HEK293T (cell line): ENCODE measurements at regions not wholly inside any gene's neighbourhood (a gene's known extent, or its start where the extent isn't known, plus 50 kb on each side); places are given as distances from the start of the nearest gene placed in this dataset.

Experiments used
- CTCF ChIA-PET: fragments of 350-600 bp; formaldehyde crosslinking; extraction: SDS; loops from one replicate; lab custom pipeline; 2021; ENCODE audit warnings: antibody characterized with exemption, inconsistent platforms; lab: Yijun Ruan, JAX
- POLR2A ChIA-PET: fragments of 350-600 bp; formaldehyde crosslinking; extraction: SDS; loops from one replicate; lab custom pipeline; 2020; ENCODE audit warnings: antibody characterized with exemption, inconsistent platforms; lab: Yijun Ruan, JAX
- DNase-seq: peaks from one replicate; pipeline ENCODE4 v3.0.0; 2012; ENCODE audit warnings: mixed read lengths; ENCODE audit errors: extremely low spot score
- ARNT ChIP-seq: fragments of 450-650 bp; IDR thresholded peaks from 2 replicates; pipeline ENCODE4 v1.6.1; 2017; ENCODE audit warnings: mild to moderate bottlenecking
- BHLHE40 ChIP-seq: fragments of 450-650 bp; IDR thresholded peaks from 2 replicates; pipeline ENCODE4 v1.6.1; 2016; ENCODE audit warnings: mild to moderate bottlenecking, moderate library complexity, borderline replicate concordance
- CTBP1 ChIP-seq: fragments of 450-650 bp; IDR thresholded peaks from 2 replicates; pipeline ENCODE4 v1.6.1; 2016; ENCODE audit warnings: borderline replicate concordance
- ELF4 ChIP-seq: fragments of 450-650 bp; IDR thresholded peaks from 2 replicates; pipeline ENCODE4 v1.6.1; 2017; ENCODE audit warnings: antibody characterized with exemption
- FOXA1 ChIP-seq: fragments of 450-650 bp; IDR thresholded peaks from 2 replicates; pipeline ENCODE4 v1.6.1; 2016; ENCODE audit warnings: mild to moderate bottlenecking
- FOXK2 ChIP-seq: fragments of 450-650 bp; IDR thresholded peaks from 2 replicates; pipeline ENCODE4 v1.6.1; 2016; ENCODE audit warnings: mild to moderate bottlenecking
- FOXM1 ChIP-seq: fragments of 450-650 bp; IDR thresholded peaks from 2 replicates; pipeline ENCODE4 v1.6.1; 2017; ENCODE audit warnings: mild to moderate bottlenecking, borderline replicate concordance
- HDGF ChIP-seq: fragments of 450-650 bp; IDR thresholded peaks from 2 replicates; pipeline ENCODE4 v1.6.1; 2017; ENCODE audit warnings: antibody characterized with exemption, borderline replicate concordance
- L3MBTL2 ChIP-seq: fragments of 450-650 bp; conservative IDR thresholded peaks from 2 replicates; pipeline ENCODE4 v1.6.1; 2016; ENCODE audit warnings: mild to moderate bottlenecking
- LEF1 ChIP-seq: fragments of 450-650 bp; IDR thresholded peaks from 2 replicates; pipeline ENCODE4 v1.6.1; 2017; ENCODE audit warnings: mild to moderate bottlenecking, borderline replicate concordance
- NFRKB ChIP-seq: fragments of 450-650 bp; IDR thresholded peaks from 2 replicates; pipeline ENCODE4 v1.6.1; 2016; ENCODE audit warnings: mild to moderate bottlenecking, moderate library complexity
- SP1 ChIP-seq: fragments of 450-650 bp; IDR thresholded peaks from 2 replicates; pipeline ENCODE4 v1.6.1; 2017
- SUZ12 ChIP-seq: fragments of 450-650 bp; IDR thresholded peaks from 2 replicates; pipeline ENCODE4 v1.6.1; 2016; ENCODE audit warnings: mild to moderate bottlenecking
- TARDBP ChIP-seq: fragments of 450-650 bp; IDR thresholded peaks from 2 replicates; pipeline ENCODE4 v1.6.1; 2016
- ZNF384 ChIP-seq: fragments of 450-650 bp; IDR thresholded peaks from 2 replicates; pipeline ENCODE4 v1.6.1; 2016
- TF ChIP-seq, protein P1 (sequence below): fragments of 450-650 bp; IDR thresholded peaks from 2 replicates; pipeline ENCODE4 v1.6.1; 2016

DNA sequence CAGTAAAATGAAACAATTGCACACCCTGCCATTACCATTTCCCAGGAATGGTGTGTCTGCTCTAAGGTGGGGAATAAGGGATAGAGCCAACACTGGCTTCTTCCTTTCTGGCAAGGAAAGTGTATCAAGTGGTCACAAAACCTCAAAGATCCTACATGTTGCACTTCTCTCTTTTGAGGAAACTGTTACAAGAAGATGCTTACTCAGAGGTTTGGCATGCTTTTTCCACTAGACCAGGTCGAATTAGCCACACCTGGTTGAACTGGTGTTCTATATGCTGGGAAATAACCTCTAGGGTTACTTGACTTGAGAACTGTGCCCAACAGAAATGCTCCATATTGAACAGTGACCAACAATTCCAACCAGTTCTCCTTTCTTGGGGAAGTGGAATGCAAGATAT is 102.9 kb downstream of the LRRN1 start:
- ChIA-PET POLR2A (no interaction called here), CTCF (no interaction called here)
- no peak for DNase-seq
- TF ChIP-seq CTBP1, result no peak
- no peak for TF ChIP-seq BHLHE40
- no peak for TF ChIP-seq L3MBTL2
- no peak for TF ChIP-seq NFRKB
- no peak for TF ChIP-seq FOXK2
- TF ChIP-seq SUZ12, result no peak
- TF ChIP-seq FOXA1, result no peak
- TF ChIP-seq ELF4, result no peak
- TF ChIP-seq HDGF, result no peak
- no peak for TF ChIP-seq FOXM1
- no peak for TF ChIP-seq SP1

- DNase-seq, result no peak
- CTCF ChIA-PET, result no interaction called here
- POLR2A ChIA-PET, result no interaction called here
- TF ChIP-seq NFRKB (no peak), ZNF384 (no peak), ELF4 (no peak), LEF1 (no peak), BHLHE40 (no peak), CTBP1 (no peak), FOXM1 (no peak), ARNT (no peak), SUZ12 (no peak), FOXK2 (no peak), L3MBTL2 (no peak), SP1 (no peak)
- TF ChIP-seq, protein P1, sequence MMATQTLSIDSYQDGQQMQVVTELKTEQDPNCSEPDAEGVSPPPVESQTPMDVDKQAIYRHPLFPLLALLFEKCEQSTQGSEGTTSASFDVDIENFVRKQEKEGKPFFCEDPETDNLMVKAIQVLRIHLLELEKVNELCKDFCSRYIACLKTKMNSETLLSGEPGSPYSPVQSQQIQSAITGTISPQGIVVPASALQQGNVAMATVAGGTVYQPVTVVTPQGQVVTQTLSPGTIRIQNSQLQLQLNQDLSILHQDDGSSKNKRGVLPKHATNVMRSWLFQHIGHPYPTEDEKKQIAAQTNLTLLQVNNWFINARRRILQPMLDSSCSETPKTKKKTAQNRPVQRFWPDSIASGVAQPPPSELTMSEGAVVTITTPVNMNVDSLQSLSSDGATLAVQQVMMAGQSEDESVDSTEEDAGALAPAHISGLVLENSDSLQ, result no peak
Measured at GRCh38 chr3:3906171-3906570, 106.9 kb downstream of the LRRN1 start.

GRCh38 chr3:3907023-3907422 is 107.8 kb downstream of the LRRN1 start:
- no peak for DNase-seq
- TF ChIP-seq BHLHE40 (no peak), CTBP1 (no peak), SP1 (no peak), NFRKB (no peak), LEF1 (no peak), L3MBTL2 (no peak), HDGF (no peak), FOXA1 (no peak), ZNF384 (no peak), ARNT (no peak), FOXK2 (no peak), TARDBP (no peak), ELF4 (no peak), FOXM1 (no peak)
- TF ChIP-seq, protein P1, result no peak
- ChIA-PET POLR2A (no interaction called here), CTCF (no interaction called here)

GRCh38 chr3:3918763-3919162 is 119.5 kb downstream of the LRRN1 start:
- CTCF ChIA-PET, result no interaction called here
- no peak for TF ChIP-seq CTBP1
- no peak for TF ChIP-seq ELF4
- TF ChIP-seq, protein P1, result no peak
- TF ChIP-seq L3MBTL2, result no peak
- no peak for TF ChIP-seq ZNF384
- TF ChIP-seq HDGF, result no peak
- no peak for TF ChIP-seq FOXK2
- no peak for TF ChIP-seq FOXM1
- no peak for TF ChIP-seq ARNT
- no peak for TF ChIP-seq SUZ12
- no peak for TF ChIP-seq NFRKB
- TF ChIP-seq BHLHE40, result no peak
- TF ChIP-seq LEF1, result no peak
- no peak for TF ChIP-seq FOXA1
- no peak for TF ChIP-seq TARDBP
- no peak for TF ChIP-seq SP1
- POLR2A ChIA-PET, result no interaction called here
- no peak for DNase-seq

- ChIA-PET CTCF (no interaction called here), POLR2A (no interaction called here)
- TF ChIP-seq ZNF384 (no peak), ELF4 (no peak), TARDBP (no peak), FOXK2 (no peak), CTBP1 (no peak), FOXA1 (no peak), HDGF (no peak)
- DNase-seq, result no peak
Measured at GRCh38 chr3:3919316-3919715, 120.1 kb downstream of the LRRN1 start.

DNA sequence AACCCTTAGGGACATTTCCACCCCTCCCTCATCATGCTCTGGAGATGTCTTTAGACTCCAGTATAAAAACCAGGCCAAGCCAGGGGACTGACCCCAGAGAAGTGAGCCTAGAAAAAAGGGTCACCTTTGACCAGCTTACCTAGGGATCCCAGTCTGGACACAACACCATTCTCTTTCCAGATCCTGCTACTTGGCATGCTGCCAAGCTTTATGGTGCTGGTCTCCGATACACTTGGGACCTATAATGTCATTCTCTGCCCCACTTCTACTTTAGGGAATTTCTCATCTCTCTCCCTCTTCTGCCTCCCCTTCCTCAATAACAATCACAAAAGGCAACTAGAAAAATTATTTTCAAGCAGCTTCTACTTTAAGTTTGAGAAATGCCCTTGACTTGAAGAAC is 124.4 kb downstream of the LRRN1 start:
- TF ChIP-seq ZNF384 (no peak), ELF4 (no peak)
- TF ChIP-seq, protein P1, result no peak
- no peak for DNase-seq
- POLR2A ChIA-PET, result no interaction called here
- CTCF ChIA-PET, result no interaction called here
